Dermis blood vessel endothelial cell (primary cell): ENCODE measurements at regions not wholly inside any gene's neighbourhood (a gene's known extent, or its start where the extent isn't known, plus 50 kb on each side); places are given as distances from the start of the nearest gene placed in this dataset.
A peak's percentile ranks its signal among the peaks of the same experiment; 100 is the strongest.
"Not testable (repeated sequence)": the region's sequence is repeated elsewhere in the genome, so short reads cannot be mapped to it uniquely, and the experiment has no call there.

Experiments
- DNase-seq: peaks from one replicate; pipeline ENCODE4 v3.0.0; 2010

DNA sequence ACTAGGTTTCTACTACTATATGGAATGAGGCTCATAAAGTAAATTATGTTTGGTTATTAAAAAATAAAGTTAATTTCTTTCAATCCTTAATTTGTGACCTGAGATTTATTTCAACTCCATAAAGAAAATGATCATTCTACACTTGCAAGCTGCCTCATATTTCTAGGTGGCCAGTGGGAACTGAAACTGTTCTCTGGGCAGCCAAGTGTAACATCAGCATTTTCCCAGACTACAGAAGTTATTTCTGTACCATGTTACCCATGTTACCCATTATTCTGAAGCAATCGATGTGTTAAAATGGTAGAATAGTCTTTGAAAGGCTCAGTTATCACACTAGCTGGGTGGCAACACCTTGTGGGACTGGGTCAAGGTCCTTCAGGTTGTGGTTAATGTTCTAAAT is 139.3 kb upstream of the FBXO11 start:
- no peak for DNase-seq

DNA sequence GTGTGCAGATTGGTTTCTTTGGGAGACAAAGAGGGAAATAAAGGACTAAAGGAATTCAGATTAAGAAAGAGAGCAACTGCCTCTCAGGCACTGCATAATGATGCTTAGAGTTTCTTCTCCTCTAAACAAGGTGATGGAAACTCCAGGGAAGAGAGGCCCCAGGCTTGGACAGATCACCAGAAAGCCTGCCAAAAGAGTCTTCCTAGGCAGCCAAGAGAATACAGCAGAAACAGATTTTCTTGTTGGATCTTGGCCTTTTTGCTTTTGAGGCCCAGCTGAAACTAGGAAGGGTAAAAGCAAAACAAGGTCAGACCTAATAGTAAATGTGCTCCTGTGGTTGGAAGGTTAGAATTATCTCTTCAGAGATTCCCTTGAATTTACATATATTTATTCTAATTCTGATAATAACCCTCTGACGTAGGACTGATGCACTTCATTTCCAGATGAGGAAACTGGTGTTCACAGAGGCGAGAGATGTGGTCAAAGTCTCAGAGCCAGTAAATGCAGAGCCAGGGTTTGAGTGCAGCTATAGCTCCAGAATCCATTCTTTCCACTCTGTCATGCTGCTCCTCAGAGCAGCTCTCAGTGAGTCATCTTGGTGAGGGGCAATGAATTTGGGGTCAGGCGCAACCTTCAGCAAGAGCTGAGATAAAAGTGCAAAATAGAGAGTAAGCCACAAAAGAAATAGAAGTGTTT is 142.3 kb upstream of the FBXO11 start:
- no peak for DNase-seq

DNA sequence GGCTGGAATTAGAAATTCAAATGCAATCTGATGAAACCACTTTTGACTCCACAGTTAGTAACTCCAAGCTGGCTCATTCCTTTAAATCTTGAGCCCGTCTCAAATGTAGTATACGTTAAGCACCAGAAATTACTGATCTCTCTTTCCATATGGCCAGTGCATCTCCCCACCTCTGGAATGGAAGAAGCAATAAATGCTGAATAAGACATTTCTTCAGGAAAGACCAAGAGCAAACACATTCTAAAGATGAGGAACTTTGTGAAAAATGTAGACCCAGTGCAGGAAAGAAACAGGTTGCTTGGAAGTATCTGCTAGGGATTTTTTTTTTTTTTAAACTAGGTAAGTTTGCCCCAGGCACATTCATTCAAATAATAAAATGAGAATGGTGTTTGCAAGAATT is 143.1 kb upstream of the FBXO11 start:
- no peak for DNase-seq

DNA sequence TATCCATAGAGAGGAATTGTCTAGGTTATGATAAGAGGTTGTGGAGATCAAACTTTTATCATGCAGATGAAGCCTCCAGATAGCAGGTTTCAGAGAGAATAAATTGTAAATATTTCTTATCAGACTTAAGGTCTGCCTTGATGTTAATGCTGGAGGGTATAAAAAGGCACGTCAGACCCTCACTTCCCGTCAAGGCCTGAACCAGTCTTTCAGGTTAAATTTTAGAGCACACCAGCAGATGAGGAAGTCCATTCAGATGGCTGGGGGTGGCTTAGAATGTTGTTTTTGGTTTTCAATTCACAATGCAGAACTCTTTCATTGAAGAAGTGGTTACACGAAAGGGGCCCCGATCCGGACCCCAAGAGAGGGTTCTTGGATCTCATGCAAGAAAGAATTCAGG is 144.4 kb upstream of the FBXO11 start:
- no peak for DNase-seq

DNA sequence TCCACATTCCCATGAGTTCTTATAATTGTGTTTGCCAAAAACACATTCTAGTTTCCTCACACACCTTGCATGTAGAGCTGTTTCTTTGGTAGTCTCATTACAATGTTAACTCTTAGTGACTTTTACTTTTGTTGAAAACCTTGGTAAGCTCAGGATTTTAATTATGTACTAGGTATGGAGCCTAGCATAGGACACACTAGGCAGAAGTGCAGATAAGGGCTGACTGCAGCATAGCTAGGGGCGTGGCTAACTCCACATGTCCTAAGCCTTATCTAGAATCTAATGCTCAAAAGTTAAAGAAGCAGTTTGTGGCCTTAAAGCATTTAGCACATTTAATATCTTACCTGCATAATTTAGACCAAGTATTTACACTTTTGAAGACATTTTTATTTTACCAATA is 153.7 kb upstream of the FBXO11 start:
- no peak for DNase-seq

DNA sequence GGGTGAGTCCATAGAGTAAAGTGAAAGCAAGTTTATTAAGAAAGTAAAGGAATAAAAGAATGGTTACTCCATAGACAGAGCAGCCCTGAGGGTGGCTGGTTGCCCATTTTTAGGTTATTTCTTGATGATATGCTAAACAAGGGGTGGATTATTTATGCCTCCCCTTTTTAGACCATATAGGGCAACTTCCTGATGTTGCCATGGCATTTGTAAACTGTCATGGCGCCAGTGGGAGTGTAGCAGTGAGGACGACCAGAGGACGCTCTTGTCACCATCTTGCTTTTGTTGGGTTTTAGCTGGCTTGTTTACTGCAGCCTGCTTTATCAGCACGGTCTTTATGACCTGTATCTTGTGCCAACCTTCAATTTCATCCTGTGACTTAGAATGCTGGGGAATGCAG is 155.4 kb upstream of the FBXO11 start:
- DNase-seq: not testable (repeated sequence)

DNA sequence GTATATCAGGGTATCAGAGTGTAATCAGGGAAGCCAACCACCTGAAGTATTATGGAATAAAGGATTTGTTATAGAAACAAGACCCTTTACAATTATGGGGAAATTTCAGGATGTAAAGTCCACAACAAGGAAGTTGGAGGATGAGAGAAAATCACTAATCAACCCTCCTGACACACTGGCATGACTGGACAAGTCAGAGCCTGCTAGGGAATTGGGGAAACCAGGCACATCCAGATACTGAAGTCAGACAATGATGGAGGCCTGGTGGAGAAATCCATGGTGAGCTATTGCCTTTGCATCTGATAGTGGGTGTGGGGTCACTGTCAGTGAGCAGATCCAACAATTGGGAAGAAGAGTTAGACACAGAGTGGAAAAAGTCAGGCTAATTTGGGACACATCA is 158.8 kb upstream of the FBXO11 start:
- no peak for DNase-seq

DNA sequence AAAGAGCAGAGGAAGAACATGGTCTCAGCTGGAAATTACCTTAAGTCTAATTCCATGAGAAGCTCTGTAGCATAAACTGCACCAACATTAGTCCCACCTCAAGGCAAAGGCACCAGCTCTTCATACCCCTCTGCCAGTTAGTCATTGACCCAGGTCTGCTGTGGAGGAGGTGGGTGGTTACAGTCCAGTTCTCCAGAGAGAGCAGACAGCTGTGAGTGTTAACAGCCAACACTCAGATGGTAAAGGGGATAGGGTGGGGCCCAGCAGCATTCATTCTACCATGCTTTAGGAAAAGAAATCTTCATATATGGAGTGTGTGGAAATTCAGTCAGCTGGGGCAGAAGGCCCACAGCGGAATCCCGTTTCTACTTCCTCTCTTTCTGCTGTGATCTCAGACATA is 159.7 kb upstream of the FBXO11 start:
- DNase-seq: no peak

DNA sequence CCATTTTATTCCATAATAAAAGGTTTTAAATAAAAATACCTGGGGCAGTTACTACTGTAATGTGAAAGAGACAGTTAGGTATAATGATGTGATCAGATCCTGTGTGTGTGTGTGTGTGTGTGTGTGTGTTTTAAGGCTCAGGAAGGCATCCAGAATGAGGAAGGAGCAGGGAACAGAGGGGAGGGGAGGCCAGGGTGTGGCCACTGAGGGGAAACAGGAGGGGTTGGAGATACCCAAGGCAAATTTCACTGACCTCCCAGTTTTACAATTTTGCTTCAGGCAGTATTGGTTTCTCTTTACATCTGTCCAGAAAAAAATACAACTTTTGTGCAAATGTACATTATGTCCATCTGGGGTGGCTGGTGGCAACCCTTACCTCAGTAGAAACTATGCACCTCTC is 163.5 kb upstream of the FBXO11 start:
- DNase-seq: no peak

DNA sequence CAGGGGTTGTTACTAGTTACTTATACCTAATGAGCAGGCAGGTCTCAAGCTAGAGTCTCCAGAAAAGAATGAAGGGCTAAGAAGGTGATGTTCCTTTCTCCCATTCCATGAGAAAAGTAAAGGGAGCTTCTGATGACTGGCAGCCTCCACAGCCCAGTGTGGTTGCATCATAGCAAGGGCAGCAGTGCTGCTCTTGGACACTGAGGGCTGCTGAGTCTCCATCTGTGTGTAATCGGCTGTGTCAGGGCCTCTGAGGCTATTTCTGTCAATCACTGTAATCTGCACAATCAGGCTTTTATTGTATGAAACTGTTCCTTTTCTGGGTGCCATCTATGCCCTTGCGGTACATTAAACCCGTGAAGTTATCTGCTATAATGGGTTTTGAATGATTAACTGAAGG is 164.1 kb upstream of the FBXO11 start:
- no peak for DNase-seq

DNA sequence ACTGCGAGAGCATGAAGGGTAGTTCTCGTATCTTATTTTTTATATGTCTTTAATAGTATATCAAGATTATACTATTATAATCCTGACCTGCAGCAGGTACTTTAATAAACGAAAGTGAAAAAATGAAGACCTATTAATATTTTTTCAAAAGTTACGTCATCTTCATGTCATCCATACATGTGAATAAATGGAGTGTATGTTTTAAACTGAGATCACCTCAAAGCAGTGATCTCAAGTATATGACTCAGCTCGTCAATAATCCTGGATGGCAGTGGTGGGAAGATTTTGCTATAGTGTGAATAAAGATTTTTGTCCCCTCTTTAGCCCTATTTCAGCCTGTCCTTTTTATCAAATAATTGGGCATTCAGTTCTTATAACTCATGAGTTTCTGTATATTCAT is 166.3 kb upstream of the FBXO11 start:
- DNase-seq: no peak

DNA sequence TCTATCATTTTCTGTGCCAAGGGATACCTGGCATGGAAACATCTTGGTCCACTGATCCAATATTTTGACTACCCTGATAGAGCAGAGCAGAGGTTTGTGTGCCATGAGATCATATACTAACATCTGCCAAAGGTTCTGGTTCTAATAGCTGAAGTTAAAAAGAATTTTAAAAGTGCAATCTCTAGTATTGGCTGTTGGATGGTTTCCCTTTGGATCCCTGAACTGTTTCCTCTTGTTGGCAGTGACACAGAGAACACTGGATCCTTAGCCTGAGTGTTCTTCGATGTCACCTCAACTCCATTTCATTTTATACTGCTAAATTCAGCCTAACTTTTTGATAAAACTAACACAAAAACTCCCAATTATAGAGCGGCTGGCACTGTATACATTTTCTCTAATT is 169.3 kb upstream of the FBXO11 start:
- DNase-seq: no peak

DNA sequence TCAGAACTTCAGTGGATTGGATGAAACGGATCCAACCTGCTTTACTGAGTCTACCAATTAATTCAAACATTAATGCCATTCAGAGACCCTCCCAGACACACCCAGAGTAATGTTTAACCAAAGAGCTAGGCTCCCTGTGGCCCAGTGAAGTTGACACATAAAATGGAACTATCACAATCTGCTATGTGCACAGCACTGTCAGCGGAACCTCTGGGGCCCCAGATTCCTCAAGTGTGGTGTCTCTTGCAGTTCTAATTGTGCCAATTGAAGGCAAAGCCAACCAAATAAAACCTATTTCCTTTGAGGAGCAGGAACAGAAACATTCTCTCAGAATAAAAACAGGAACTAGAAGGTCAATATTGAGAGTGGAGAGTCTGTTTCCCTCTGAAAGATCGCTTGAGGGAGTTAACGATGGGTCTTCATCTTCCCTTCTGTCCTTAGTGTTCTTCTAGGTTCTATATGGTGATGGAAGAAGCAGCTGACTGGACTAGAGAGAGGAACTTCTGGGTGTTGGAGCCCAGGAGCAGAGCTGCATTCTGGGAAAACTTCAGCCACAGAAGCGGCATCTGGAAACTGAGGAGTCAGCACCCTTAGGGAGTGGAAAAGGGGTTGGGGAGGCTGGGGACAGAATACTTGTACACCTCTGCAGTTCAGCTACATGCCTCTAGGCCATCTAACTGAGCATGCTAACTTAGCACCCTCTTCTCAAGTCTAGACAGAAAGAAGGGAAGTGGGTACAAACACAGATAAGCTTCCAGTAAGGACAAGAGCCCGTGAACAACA is 174.4 kb upstream of the FBXO11 start:
- DNase-seq: no peak

DNA sequence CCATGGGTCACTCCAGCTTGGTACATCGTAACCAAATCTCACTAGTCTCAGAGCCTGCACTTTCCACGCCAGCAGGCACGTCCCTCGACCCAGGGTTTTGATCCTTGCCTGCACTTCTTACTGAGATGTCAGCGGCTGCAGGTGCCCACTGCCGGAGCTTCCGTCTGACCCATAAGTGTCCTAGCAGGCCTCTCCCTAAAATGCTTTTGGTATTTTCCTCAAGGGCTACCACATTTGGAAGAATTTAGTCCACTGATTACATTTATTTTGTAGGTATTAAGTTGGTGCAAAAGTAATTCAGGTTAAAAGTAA is 175.0 kb upstream of the FBXO11 start:
- DNase-seq: no peak

DNA sequence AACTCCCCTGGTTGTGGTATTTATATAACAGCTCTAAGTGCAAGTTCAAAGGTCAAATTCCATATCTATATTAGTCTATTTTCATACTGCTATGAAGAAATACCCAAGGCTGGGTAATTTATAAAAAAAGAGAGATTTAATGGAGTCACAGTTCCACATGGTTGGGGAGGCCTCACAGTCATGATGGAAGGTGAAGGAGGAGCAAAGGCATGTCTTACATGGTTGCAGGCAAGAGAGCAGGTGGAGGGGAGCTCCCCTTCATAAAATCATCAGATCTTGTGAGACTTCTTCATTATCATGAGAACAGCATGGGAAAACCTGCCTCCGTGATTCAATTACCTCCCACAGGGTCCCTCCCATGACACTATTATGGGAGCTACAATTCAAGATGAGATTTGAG is 179.6 kb upstream of the FBXO11 start:
- DNase-seq: no peak

DNA sequence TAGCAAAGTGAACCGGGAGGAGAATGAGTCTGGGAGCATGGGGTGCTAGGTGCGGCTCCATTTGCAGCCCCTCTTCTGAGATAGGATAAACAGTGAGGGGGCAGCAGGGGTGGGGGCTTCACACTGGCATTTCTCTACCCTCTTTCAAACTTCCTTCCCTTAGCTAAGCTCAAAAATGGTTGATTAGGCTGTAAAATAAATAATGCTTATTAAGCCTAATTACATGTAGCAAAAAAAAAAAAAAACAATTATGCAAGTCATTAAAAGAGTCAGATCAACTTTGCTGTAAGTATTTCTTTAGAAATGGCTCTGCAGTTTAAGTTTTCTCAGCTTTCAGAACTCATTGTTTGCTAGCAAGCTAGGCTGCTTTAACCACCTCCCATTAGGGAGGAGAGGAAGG is 182.7 kb upstream of the FBXO11 start:
- no peak for DNase-seq

DNA sequence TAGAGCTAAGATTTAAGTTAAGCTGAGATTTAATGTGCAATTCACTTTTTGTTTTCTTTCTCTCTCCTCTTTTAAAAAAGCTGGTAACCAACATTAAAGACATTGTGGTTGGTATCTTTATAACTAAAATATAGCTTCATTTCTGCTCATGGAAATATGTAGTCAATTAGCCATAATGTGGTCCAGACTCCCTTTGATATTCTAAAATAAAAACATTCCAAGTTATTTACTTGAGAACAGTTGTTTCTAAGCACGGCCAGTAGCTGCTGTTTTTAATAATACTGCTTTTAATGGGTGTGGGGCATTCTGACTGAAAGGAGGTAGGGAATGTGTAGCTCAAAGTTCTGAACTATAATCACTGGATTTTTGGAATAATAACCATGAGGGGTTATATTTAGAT is 183.3 kb upstream of the FBXO11 start:
- no peak for DNase-seq

DNA sequence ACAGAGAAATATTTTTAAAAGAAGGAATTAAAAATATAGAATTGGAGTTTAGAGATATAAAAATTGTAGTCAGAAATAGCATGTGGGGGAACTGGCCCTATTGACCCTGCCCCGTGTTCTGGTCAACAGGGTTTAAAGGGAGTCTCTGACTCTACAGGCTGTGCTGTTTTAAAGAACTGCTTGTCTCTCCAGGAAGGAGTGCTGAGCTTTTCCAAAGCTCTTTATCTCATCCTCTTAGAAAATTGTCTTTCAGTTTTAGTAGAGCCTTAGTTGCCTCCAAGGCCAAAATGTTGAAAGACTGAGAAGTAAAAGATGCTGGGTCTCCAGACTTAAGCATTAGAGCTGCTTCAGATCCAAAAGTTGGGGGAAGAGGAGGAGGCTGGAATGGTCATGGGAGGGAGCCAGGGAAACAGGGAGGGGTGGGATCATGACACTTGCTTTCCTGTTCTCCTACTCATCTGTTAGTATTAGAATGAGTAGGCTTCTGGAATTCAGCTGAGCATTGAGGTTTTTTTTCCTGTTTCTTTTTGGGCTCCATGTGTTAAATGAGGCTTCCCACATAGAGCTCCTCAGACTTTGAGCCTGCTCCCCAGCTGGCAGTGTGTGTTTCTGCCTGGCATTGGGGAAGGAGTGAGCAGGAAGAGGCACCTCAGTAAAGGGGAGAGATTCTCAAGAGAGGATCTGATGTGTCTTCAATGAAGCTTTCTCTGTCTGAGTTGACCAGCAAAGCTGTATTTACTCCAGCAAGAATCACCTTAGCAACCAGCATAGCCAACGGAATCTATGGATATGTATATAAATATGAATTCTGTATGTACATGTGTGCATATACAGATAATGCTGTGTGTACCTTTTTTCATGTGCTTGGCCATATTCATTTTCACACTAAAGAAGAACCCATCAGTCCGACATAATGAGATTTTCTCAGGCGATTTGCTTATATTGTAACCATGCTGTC is 186.8 kb upstream of the FBXO11 start:
- no peak for DNase-seq

DNA sequence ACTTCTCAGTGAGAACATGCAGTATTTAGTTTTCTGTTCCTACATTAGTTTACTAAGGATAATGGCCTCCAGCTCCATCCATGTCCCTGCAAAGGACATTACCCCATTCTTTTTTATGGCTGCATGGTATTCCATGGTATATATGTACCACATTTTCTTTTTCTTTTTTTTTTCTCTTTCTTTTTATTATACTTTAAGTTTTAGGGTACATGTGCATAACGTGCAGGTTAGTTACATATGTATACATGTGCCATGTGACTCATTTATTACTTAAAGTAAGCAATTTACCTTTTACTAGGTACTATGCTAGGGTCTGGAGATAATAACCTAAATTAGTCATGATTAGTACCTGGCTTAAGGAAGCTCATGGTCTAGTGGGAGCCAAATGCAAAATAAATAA is 190.5 kb upstream of the FBXO11 start:
- not testable (repeated sequence) for DNase-seq

DNA sequence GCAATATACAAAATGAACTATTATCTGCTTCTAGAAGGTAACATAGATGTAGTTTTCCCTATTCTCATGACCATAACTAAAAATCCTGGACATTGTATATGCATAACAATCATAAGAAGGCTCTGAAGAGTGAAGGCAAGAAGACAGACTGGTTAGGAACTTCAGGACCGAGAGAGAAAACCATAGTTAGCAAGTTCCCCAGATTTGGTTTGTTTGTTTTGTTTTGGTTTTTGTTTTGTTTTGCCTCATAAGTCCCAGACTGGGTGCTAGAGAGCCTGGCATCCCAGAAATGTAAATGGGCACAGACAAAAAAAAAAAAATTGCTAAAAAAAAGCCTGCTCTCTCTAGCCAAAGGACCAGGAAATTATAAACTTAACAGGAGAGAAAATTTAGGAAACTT is 192.2 kb upstream of the FBXO11 start:
- DNase-seq: no peak

DNA sequence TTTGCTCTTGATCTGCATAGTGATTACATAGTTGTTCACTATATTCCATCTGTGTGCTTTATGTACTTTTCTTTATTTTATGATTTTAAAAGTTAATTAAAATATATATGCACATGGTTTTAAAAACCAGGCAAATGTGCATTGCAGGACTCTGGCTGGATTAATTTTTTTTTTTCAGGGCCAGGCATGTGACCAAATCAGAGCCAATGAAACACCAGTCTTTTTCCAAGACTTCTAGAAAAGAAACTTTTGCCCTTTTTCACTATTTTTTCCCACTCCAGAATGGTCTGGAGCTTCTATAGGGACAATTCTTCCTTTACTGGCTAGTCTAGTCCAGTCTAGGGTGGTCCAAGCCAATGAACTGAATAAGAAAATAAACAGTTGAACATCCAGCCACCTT is 198.1 kb upstream of the FBXO11 start:
- no peak for DNase-seq

DNA sequence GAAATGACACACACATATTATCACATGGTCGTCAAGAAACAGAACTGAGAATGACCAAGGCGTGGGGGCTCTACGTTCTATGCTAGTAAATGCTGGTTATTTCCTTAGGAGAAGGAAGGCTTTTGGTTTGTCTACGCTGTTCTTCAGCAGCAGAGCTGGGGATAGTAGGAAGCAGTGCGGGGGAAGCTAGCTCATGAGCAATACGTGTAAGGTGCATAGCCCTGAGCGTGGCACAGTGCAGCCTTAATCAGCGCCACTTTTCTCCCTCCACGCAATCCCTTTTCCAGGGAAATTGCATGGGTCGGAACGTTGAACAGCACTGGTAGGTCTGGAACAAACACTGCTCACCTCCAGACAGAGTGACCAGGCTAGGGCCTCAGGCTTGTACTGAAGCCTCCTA is 199.6 kb upstream of the FBXO11 start:
- DNase-seq: no peak

DNA sequence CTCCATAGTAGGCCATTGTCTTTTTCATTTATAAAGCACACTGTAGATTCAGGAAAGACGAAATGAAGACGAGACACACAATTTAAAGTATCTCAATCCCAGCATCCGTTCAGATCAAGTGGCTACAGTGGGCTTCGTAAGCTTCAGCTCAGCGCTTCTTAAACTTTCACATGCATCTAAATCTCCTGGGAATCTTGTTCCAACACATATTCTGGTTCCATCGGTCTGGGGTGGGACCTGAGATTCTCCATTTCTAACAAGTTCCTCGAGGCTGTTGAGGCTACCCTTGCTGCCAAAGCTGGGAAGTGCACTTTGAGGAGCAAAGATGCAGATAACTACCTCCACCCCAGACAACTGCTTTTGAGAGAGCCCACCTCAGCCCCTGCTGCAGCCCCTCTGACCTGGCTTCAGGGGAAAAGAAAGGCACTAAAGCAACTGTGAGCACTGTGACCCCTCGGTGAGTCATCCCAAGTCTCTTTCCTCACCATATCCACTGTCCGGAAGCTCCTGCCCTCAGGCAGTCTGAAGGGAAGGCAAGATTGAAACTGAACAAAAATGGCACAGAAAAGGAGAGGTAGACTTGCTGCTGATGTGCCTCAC is 201.1 kb upstream of the FBXO11 start:
- DNase-seq: peak; percentile 80
